ENCODE measurements at regions not wholly inside any gene's neighbourhood (a gene's known extent, or its start where the extent isn't known, plus 50 kb on each side); places are given as distances from the start of the nearest gene placed in this dataset.

DNA sequence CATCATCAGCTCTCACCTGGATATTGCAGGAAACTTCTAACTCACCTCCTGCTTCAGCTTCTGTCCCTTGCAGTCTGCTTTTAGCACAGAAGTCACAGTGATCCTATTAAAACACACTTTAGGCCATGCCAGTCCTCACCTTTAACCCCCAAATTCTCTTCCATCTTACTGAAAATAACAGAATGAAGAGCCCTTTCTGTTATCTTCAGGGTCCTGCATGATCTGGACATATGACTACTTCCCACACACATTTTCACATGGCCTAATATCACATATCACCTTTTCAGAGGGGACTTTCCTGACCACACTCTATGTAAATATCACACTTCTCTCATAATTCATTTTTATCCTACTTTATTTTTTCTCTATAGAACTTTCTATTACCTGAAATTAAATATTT, 550.6 kb upstream of the CLINT1 start:
- no peak for TF ChIP-seq CTCF (IDR thresholded peaks at IDR 0.05; ENCODE audit: poor library complexity)
- TF ChIP-seq EZH2phosphoT487 (IDR thresholded peaks at IDR 0.05; ENCODE audit: low read depth, severe bottlenecking, unreplicated experiment): no peak
